Fibroblast of skin of scalp (primary cell): ENCODE measurements at regions not wholly inside any gene's neighbourhood (a gene's known extent, or its start where the extent isn't known, plus 50 kb on each side); places are given as distances from the start of the nearest gene placed in this dataset.
"Not testable (repeated sequence)": the region's sequence is repeated elsewhere in the genome, so short reads cannot be mapped to it uniquely, and the experiment has no call there.

Experiments
- DNase-seq: peaks from one replicate; pipeline ENCODE4 v3.0.0-alpha.2; 2013

DNA sequence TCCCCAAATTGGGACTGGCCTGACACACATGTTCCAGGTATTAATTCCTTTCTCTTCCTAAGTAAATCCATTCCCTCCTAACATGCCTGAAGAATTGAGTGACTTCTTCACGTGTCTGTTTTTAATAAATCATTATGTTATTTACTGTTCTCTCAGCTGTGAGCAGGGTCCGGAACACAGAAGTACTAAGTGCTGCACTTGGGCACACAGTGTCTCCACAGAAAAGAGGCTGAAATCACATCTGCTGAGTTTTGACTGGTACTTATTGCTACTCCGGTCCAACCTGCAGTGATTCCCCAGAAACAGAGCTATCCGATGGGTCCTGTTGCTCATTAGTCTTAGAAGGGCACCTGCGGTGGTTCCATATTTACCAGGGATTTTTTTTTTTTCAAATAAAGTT is 202.6 kb downstream of the RBM46 start:
- DNase-seq = no peak

DNA sequence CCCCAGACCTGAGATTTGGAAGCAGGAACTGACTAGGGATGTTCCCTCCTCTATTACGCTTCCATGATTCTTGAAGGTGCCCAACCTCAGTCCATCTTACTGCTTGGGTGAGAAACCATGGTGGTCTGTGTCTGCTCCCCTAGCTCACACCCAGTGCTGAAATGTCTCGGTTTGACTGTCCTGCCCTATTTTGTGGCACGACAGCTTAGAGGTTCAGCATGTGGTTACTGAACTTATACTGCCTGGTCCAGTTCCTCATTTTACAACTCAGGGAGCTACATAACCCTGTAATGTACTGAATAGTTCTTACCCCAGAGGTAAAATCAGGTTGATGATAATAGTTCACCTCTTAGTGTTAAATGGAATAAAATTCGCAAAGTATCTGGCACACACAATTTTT is 203.1 kb downstream of the RBM46 start:
- no peak for DNase-seq

DNA sequence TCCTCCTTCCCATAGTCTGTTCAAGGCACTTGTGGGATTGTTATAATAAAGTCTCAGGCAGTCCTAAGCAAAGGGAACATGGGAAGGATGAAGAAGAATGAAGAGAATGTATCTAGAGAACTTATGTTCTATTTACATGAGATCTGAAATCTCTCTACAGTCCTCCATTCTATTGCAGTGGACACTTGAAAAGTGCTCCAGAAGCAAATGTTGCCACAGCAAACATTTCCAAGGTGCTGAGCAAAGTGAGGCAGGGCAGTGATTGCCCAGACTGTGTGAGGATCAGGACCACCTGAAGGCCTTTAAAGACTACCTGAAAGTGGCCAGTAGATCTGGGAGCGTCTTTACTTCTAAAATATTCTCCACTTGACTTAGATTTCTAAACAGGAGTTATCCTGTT is 203.5 kb downstream of the RBM46 start:
- no peak for DNase-seq

DNA sequence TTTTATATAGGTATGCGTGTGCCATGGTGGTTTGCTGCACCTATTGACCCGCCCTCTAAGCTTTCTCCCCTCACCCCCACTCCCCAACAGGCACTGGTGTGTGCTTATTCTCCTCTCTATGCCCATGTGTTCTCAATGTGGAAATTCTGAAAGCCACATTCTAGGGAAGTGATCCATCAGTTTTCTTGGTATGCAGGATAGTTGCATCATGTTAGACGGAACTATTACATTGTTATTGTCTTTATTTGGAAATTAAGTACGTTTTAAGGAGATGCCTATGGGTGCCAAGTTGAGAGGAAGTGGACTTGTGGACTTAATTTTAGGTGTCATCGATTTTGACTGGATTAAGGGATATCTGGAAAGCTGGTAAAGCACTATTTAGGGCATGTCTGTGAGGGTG is 204.6 kb downstream of the RBM46 start:
- peak; percentile 31 for DNase-seq

DNA sequence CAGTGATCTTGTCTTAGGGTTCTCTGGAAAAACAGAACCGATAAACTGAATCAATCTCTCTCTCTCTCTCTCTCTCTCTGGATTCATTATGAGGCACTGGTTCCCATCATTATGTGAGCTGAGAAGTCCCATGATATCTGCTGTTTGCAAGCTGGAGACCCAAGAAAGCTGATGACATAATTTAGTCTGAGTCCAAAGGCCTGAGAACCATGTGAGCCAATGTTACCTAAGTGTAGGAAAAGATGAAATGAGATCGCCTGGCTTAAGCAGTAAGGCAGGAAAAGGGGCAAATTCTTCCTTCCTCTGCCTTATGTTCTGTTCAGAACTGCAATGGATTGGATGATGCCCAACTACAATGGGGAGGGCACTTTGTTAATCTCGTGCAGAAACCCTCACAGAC is 207.4 kb downstream of the RBM46 start:
- DNase-seq = no peak

DNA sequence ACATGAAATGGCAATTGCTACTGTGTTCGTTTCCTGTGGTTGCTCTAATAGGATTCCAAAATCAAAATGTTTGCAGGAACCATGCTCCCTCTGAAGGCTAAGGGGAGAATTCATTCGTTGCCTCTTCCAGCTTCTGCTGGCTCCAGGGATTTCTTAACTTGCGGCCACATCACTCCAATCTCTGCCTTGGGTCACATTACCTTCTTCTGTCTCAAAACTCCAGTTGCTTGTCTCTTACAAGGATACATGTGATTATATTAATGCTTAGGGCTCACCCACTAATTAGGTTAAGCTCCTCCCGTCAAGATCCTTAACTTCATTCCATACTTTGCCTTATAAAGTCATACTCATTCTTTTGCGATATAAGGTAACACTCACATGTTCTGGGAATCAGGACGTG is 208.4 kb downstream of the RBM46 start:
- no peak for DNase-seq

DNA sequence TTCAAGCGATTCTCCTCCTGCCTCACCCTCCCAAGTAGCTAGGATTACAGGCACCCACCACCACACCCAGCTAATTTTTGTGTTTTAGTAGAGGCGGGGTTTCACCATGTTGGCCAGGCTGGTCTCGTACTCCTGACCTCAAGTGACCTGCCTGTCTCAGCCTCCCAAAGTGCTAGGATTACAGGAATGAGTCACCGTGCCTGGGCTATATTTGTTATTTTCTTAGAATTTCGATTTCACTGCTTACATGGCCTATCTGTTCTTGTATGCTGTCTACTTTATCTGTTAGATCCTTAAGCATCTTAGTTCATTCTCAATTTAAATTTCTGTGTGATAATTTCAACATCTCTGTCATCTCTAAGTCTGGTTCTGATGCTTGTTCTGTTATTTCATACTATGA is 210.6 kb upstream of the NPY2R start:
- DNase-seq = not testable (repeated sequence)

DNA sequence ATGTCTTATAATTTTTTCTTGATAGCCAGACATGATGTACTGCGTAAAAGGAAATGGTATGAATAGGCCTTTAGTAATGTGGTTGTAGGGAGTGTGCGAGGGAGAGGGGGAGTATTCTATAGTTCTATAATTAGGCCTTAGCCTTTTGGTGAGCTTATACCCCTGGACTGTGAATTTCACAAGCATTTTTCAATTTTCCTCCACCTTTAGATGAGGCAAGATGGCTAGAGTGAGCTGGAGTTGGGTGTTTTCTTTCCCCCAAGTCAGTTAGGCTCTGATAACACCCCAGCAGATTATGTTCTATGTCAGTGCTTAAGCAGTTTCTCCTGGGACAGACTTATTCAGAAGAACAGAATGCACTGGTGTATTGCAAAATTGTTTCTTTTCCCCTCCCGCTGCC is 210.2 kb upstream of the NPY2R start:
- peak; percentile 16 for DNase-seq

DNA sequence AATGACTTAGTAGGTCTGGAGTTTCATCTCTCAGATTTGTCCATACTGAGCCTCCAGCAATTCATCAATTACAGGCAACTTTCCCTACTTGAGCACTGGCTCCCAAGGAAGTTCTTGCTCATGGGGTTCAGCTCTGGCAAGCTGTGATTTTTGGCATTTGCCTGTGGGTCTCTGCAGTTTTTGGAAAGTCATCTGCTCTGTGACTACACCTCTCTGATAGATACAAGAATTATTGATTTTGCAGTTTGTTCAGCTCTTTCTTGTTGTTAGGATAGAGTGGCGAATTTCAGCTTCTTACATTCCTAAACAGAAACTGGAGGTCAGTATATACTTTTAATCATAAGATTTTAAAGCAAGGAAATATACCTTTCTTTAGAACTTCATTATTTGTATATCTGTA is 209.7 kb upstream of the NPY2R start:
- no peak for DNase-seq

DNA sequence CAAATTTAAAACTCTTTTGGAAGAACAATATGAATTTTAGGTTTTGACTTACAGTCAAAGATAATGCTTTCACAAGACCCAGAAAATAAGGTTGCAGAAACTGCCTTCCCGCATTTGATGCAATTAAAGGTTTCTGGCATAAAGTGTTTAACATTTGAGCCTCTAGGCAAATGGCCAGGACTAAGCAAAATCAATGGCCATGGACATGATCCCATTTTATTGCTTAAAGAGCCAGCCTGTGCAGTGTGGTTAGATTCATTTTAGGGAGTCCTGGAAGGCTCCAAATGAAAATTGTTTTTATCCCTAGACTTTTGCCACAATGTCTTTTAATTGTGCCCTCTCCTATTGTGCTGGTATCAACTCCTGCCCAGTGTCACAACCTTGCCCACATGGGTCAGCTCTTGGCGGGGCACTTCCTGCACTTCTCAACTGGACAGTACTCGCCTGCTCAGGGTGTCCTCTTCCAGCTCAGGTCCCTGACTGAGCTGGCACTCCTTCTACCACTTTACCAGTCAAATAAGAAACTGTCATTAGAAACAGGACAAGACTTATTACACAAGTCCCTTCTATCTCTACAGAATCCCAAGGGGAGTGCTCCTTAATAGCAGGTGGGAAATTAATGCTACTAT is 208.4 kb upstream of the NPY2R start:
- DNase-seq = no peak

DNA sequence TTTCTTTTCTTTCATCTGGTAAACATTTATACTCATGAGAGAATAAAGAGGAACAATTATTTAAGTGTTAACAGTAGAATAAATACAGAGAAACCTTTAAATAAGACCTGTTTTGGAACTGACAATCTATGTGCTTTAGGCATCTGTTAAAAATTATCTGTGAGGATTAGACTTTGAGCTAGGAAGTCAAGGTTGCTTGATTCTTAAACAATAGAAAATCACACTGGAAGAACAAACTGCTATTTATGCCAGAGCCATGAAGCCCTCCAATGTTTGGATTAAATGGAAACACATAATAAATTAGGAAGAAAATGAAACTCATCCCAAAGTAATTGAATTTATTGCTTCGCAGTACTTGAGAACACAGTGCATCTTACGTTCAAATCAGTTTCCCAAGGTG is 207.2 kb upstream of the NPY2R start:
- no peak for DNase-seq

DNA sequence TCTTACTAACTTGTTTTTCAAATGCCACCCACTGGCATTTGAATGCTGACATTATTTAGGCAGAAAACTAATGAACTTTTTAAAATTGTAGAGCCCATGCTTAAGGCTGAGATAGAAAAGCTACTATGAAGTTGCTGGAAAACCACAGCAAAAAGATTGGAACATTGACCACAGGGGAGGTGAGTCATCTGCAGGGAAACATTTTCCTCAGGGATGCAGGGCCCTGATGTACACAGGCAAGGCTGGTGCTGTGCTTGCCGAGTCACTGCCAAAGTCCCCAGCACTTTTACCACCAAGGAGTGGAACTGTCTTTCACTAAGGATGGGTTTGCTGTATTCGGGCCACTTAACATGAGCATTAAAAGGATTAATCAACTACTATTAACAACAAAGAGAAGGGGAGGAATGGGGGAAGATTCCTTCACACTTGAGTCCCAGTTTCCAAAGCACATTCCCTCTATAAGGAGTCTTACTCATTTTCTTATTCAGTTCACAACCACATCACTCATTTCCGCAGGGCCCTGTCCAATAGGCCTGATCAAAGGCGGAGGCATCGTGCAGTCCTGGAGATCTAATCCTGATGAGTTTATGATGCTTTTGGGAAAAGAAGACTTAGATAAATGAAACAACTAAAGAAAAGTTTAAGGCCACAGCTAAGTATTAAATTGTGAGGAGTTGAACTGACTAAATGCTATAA is 202.9 kb upstream of the NPY2R start:
- DNase-seq = peak; percentile 32

DNA sequence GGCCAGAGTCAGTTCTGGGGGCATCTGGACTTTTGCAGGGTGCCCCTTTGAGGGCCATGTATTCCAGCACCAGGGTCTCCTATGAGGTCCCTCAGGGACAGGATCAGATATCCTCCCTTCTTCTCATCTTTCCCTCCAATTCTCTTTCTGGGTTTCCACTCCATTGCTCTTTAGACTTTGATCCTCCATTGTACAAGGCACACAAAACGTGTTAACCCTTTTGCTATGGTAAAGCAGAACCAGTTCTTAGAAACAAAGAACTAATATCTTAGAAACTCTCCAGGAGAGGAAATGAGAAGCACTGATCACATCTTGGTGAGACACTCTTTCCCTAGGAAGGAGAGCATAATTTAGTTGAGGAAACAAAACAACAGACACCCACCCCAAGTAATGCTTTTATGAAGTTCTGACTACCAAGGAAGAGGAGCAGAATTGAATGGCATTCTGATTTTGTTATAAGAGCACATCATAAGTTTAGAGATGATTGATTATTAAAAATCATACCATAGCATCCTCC is 200.7 kb upstream of the NPY2R start:
- DNase-seq = no peak

DNA sequence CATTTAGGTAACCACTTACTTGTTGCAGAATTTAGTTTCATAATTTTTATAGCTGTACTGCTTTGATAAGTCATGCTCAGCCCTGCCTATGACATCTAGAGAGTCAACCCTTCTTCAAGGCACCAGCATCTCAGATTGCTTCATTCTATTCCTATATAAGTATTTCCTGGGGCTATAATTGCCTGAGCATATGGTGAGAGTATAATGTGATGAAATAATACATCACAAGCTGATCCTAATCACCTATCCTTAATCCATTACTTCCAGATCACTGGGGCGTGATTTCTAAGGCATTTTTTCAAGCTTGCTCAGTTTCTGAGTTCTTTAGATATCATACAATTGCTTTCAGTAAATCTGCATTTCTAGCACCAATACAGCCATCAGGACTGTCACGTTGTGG is 200.0 kb upstream of the NPY2R start:
- no peak for DNase-seq

DNA sequence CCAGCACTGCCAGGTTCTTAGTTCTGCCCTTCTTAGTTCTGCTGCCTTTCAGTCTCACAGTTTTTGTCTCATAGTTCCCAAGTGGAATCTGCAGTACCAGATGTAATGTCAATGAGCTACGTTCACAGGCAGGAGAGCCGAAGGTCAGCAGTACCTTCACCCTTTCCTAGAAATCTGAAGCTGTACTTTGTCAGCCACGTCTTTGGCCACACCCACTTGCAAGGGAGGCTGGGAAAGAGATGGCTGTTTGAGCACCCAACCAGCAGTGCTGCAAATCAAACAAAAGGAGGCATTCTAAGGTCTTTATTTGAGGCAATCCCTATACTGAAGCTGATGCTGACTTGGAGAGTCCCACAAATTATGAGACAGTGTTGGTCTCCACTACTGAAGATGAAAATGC is 199.1 kb upstream of the NPY2R start:
- DNase-seq = no peak

DNA sequence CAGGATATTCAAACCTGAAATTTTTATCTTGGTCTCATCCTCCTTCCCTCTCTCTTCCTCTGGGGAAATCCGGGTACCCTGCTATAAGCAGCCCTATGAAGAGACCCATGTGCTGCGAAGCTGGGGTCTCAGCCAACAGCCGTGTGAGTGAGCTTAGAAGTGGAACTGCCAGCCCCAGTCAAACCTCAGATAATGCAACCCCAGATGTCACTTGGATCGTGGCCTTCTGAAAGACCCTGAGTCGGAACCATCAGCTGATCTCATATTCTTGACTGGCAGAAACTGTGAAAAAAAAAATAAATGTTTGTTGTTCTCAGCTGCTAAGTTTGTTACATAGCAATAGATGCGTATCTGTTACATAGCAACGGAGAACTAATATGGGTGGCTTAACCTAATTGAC is 198.1 kb upstream of the NPY2R start:
- DNase-seq = no peak

DNA sequence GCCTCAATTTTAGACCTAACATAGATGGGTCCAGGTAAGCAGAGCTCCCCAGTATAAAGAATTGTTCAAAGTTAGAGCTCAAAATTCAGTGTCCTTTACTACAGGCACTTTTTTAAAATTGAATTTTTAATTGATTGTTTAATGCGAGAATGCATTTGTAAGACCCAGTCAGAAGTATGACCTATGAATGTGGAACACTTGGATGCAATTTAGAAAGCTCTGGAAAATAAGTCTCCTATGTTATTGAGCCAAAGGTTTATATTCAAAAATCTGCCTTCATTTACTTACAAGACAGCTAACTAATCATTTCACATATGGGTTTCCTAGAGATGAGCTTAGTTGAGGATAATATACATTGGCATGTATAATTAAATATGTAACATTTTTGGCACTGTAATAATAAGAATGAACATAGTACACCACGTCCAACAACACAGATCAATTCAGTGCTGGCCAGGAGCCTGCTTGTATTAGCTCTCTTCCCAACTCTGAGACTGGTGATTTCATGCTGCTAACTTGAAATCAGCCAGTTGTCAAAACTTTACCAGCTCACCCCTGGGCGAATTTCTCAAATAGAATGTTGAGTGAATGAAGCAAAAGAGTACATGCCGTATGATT is 197.2 kb upstream of the NPY2R start:
- no peak for DNase-seq

DNA sequence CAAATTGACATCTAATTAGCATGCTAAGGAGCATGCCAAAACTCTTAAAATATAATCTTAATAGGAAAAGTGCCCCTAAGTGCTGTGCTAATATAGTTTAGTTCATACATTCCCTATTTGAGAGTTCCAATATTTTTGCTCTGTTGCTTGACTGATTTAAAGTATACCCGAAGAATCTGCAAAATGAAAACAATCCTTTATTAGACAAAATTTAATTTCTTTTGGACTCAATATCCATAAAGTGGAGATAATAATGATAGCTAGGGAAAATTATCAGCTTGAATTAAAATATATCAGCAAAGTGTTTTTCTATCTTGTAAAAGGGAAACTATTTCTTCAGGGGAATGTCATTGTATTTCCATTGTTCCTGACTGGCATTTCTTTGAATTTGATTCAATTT is 196.0 kb upstream of the NPY2R start:
- DNase-seq = no peak

DNA sequence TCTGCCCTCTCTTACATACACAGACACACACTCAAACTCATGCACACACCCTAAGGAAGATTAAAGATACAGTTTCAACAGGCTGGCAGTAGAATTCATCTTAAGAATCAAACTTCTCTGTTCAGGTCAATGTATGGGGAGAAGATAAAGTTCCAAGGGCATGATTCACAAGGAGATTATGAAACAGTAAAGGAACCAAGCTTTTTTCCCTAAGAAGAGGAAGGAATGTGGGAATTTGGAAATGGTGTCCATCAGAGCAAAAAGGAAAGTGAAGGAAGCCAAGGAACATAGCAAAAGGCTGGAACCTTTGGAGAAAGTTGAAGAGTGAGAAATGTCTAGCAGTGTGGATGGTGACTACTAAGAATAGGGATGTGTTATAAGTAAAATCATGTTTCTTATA is 191.0 kb upstream of the NPY2R start:
- DNase-seq = peak; percentile 1

DNA sequence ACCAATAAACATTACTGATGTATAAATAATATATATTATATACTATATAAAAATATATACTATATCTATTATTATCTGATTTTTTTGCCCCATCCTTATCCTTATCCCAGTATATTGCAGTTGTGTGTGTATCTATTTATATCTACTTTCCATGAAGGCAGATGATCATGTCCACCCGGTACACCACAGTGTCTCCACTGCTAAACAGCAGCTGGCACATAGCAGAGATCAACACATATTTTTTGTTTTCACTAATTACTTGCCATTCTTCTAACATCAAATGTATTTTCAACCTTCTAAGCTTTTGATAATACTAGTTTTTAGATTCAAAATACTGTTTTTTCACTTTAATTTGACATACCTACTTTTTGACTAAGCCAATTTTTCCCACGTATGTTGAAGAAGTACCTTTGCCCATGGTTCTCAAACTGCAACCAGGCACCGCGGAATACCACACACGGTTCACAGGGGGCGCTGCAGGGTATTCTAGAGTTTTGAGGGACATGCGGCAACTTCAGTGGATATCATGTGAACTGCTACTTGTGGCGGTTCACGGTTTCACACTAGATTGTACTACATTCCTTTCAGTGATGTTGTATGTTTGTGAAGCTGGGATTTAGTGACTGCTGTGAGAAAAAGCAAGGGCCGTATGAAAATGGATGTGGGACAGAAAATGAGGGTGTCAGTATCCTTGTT is 182.5 kb upstream of the NPY2R start:
- DNase-seq = peak; percentile 9

DNA sequence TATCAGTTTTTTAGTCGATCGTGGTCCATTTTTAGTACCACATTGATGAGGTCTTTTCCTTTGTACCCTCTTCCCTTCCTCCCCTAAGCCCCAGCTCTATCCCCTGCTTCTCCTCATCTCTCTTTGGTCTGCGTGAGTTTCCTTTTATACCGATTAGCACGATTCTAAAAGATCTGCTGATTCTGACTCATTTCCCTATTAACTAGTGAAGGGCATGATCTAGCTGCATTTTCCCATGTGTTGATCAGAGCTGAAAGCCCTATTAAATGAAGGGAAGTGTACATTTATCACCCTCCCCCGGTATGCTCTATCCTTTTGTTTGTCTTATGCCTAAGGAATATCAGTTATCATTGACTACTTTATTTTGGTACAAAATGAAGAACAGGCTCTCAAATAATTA is 181.7 kb upstream of the NPY2R start:
- DNase-seq = no peak

DNA sequence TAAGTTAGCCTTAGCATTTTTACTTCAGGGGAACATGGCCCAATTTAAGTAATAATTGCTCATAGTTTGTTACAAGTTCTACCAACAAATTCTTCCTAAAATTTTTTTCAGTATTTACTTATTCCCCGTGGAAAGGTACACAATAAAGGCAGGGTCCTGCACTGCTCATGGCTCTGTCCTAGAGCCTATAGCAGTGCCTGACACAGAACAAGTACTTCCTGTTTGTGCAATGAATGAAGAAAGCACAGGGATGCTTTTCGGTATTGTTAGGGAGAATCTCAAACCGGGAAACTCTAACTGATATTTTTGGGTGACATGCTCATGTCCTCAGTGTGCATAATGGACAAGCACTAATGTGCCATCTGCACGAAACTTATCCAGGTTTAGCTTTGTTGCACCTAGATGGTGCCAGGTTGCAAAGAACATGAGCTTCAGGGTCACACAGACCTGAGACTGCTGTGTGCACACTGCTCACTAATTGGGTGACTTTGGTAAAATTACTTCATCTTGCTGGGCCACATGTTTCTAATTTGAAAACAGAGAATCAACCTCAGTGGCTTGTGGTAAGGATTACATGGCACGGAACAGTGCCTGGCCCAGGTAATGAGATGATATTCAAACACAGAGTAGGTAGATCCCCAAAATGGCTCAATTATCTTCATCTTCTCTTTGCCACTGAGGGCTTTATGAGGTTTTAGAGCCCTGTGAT is 175.8 kb upstream of the NPY2R start:
- no peak for DNase-seq

DNA sequence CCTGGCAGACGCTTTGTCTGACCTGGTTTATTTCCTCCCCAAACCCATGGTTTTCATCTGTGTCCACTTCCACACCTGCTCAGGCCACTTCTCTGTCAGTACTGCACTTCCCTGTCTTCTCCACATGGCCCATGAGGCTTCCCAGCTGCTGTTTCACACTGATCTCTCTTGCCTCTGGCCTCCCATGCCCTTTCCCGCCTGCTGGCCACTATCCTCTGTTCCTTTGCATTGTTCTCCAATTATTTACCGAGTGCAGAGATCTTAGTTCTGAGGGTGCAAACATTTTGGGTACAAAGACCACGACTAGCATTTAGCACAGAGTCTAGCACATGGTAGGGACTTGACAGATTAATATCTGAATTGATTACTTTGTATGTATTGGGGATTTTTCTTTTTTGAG is 174.8 kb upstream of the NPY2R start:
- no peak for DNase-seq
